Pulmonary artery endothelial cell (primary cell): ENCODE measurements at regions not wholly inside any gene's neighbourhood (a gene's known extent, or its start where the extent isn't known, plus 50 kb on each side); places are given as distances from the start of the nearest gene placed in this dataset.
"Not testable (repeated sequence)": the region's sequence is repeated elsewhere in the genome, so short reads cannot be mapped to it uniquely, and the experiment has no call there.

Experiments
- DNase-seq: peaks from one replicate; pipeline ENCODE4 v3.0.0-alpha.2; 2011; ENCODE audit warnings: low read depth, low spot score

DNA sequence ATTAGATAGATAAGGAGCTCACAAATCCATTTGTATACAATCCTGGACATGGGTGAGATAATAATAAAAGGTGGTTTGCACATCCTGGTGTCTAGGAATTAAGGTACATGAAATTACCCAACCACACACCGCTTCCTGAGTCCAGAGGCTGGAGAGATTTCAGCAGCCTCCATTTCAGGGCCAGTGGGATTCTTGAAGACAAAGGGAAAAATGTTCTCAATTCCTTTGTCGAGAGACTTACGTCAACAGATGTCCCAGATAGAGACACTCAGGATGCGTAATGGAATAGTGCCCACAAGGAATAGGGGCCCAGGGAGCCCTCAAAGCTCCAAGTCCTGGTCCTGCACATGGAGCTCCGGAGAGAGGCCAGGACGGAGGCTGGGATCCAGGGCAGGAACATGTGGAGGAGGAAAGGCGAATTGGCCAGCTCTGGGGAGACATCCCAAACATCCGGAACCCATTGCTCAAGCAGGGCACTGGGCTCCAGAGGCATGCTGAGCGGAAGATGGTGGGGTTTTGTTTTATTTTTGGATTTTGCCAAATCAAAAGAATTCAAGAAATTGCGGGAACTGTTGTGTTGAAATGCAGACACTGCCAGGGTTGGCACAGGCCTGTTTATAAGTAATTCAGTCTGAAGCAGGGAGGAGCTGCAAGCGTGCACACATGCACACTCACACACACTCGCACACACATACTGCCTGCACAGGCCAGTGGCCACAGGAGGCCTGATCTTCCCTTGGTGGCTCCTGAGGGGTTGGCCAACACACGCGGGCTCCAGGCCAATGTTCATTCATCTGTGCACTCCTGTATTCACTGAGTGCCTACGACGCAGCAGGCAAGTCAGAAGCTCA, 97.2 kb downstream of the NOG start:
- DNase-seq: no peak

DNA sequence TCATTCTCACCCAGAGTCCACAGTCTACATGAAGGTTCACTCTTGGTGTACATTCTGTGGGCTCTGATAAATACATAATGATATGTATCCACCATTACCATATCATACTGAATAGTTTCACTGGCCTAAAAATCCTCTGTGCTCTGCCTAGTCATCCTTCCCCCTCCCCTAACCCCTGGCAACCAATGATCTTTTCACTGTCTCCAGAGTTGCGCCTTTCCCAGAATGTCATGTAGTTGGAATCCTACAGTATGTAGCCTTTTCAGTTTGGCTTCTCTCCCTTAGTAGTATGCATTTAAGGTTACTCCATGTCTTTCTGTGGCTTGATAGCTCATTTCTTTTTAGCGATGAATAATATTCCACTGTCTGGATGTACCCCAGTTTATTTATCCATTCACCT, 101.3 kb downstream of the NOG start:
- no peak for DNase-seq

DNA sequence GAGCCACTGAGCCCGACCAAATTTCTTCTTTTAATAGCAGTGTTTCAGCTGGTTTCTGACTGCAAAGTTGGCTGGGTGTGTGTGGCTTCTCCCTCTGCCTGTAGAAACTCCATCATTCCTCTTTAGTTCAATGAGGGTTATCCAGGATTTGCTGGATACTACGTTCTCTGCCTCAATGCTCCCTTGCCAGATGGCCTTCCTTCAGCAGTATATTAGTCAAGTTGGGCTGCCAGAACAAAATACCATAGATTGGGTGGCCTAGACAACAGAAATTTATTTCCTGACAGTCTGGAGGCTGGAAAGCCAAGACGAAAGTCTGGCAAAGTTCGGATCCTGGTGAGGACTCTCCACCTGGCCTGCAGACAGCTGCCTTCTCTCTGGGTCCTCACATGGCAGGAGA, 103.7 kb downstream of the NOG start:
- DNase-seq: no peak

DNA sequence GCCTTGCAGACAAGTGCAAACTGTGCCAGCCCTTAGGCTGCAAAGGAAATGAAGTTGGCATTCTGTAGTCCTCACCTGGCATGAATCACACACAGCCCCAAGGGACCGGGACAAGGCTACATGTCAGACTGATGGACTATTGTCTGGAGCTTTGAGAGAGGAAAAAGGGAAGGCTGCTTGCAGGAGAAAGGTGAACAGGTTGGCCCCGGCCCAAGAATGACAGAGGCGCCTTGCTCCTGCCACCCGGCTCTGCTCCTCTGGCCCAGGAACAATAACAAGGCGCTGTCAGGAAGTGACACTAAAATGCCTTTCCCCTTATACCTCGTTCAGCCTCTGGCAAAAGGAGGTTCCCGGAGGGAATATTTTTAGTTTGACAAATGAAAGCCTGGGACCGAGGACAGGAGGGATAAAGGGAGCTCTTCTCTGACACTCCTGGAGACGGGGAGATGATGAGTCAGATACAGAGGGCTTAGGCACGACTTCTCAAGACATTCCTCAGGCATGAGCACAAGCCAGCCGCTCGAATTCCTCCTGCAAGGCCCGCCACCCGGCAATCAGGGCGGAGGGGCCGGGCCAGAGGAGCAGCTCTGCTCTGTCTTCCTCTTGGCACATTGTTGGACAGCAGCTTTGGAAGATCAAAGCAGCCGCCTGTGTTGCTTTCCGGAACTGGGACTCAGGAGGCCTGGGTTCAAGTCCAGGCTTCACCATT, 105.8 kb downstream of the NOG start:
- DNase-seq: peak; percentile 77

DNA sequence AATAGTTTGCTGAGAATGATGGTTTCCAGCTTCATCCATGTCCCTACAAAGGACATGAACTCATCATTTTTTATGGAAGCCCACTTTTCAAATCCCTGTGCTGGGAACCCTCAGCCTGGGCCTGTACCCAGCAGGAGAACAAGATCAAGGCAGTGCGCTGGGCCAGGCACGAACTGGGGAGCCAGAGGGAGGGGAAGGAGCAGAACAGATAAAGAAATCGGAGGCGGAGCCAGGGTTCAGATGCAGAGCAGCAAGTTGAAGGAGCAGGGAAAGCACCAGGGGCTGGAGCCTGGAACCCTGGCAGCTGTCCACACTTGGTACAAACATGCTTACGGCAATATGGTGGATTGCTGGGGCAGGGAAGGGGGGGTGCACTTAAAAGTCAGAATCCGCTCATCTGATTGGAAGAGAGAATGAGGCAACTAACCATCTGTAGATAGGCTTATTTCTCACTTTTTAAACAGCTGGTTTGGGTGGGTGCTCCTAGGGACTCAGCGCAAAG, 107.5 kb downstream of the NOG start:
- DNase-seq: no peak

DNA sequence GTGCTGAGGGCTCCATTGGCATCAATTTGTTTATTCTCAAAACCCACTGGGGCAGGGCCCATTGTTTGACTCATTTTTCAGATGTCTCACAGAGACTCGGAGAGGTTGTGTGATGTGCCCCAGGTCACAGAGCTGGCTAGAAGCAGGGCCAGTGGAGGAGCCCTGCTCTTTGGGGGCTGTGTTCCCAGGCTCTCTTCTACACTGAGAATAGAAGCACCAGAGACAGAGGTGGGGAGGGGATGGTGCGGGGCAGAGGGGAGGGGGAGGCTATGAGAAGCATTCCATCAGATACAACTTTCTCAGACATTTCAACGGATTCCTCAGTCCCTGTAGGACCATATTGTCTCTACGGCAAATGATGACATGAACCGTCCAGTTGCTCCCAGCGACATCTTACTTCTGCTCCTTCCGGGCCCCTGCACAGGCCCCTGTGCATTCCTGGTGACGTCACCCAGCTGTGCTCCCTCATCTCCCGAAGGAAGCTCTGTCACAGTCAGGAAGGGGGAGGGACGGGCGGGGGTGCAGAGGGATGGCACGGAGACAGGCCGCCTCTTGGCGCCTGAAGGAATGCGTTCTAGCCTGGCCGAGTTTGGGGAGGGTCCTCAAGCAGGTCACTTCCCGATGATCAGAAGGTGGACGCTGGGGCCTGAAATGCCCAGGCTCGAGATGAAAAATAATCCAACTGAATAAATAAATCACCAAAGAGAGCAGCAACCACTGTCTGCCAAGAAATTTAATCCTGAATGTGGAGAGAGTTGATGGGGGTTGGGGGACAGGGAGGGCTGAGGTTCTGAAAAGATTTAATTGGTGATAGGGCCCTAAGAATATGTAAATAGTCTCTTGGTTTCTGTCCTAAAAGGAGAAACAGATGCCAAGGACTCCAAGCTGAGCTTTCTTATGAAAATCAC, 114.1 kb downstream of the NOG start:
- DNase-seq: no peak

DNA sequence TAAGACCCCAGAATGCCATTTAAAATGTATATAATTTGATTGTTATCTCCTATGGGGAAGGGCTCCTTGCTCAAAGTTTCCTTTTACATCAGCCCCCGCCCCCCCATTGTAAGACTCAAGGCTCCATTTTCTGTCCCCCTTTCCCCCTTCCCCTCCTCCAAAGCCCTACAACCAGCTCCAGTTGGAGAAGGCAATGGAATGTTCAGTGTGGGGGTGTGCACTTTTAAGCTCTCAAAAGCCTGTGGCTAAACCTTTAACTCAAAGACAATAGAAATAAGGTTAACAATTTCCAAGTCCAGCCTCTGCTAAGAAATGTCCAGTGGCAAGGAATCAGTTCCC, 114.7 kb downstream of the NOG start:
- DNase-seq: no peak

DNA sequence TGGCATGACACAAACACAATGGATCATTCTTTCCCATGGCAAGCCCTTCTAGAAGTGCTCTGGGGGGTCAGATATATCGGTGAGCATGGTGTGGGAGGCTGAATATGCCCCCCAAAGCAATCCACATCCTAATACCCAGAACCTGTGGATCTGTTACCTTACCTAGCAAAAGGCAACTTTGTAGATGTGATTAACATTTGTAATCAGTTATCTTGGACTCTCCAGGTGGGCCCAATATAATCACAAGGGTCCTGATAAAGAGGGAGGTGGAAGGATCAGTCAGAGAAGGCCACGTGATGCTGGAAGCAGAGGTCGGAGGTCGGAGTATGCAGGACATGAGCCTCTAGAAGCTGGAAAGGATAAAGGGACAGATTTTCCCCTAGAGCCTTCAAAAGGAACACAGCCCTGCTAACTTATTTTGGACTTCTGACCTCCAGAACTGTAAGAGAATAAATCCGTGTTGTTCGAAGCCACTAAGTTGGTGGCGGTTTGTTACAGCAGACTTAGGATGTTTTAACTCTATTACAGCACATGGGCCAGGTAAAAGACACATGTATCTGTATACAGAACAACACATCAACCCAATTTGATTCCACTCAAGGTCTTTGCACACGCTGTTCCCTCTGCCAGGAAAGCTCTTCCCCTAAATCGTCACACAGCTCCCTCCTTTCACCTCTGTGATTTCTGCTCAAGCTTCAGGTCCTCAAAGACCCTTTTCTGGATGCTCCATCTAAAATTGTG, 115.3 kb downstream of the NOG start:
- no peak for DNase-seq

DNA sequence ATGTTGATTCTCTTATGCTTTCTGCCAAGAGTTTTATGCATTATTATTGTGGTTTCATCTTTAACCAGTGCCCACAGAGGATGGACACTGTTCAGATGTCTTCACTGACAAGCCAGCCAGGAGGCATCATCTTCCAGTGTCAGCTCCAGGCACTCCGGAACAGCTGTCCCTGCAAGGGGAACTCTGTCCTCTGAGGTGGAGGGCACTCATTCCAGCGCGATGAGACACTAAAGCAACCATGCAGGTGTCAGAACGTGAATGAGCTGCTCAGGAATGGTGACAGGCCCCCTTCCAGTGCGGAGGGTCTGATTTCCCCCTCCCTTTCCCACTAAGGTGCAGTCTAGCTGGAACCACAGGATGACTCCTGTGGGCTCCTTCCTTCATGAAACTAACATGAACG, 117.5 kb downstream of the NOG start:
- DNase-seq: no peak

DNA sequence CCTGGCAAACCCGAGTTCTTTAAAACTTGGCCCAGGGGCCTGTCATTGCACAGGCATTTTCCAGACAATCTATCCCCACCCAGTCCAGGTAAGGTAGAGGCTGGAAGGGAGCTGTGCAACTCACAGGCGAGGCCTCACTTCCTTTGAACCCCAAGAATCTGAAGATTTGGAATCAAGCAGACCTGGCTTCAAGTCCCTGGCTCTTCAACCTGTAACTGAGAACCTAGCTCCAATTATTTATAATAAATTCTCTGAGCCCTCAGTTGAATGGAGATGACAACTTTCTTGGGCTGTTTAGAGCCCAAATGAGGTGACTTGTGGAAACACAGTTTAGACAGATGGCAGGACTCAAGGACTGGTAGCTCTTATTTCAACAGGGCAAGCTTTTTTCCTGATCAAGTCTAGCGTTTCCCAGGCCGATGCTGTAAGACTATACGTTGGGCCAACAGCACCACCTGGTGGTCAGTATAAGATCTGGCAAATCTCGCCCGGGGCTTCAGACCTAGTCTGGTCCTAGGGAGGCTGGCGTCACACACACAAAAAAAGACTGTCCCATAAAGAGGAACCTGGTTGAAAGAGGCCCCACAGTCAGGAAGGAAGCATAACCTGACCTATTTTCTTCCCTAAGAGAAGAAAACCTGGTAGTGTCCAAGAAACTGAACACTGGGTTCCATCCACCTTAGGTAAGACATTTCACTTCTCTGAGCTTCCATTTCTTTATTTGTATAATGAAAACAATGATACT, 117.9 kb downstream of the C17orf67 start:
- DNase-seq: peak; percentile 45

DNA sequence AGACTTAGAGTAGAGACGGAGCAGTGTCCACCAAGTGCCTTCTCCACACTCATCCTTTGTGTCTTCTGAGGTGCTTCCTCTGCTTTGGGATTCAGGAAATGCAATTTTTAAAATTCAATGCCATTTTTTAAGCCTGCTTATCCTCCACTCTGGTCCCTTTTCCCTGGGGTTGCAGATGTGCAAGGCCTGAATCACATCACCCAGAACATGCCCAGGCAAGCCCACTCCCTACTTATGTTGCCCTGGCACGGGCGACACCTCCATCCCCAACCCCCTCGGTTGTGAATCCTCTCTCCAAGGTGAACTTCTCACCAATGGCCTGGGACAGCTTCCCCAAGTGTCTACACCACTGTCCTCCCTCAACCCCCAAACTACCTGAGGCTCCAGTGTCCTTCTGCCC, 116.2 kb downstream of the C17orf67 start:
- DNase-seq: no peak

DNA sequence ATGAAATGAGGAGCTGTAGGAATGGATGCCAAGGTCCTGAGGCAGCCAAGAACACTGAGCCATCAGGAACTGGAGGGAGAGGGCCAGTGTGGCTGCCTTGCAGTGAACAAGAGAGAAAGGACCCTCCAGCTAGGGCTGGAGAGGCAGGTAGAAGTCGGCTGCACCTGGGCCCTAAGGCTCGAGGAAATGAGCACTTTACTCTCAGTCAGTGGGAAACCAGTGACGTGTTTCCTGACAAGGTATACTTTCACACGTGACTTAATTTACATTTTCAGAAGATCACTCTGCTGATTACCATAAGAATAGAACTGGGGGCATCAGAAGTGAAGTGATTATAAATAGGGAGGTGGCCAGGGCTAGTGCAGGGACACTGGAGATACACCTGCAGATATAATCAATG, 115.2 kb downstream of the C17orf67 start:
- no peak for DNase-seq

DNA sequence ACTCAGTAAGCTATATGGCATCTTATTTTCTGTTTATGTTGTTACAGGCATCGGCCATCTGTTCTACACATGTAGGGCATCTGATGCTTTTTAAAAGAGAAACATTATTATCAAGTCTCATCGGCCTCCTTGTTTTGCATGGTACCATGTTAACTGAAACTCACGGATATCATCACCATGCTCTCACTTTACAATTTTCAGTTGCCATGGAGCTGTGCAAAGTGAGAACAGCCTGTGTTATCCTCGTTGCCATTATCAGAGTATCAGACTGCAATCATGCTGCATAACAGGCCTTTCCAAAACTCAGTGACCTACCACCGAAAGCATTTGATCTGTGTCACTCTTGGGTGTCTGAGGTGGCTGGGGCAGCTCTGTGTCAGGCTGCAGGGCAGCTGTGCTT, 110.3 kb downstream of the C17orf67 start:
- DNase-seq: no peak

DNA sequence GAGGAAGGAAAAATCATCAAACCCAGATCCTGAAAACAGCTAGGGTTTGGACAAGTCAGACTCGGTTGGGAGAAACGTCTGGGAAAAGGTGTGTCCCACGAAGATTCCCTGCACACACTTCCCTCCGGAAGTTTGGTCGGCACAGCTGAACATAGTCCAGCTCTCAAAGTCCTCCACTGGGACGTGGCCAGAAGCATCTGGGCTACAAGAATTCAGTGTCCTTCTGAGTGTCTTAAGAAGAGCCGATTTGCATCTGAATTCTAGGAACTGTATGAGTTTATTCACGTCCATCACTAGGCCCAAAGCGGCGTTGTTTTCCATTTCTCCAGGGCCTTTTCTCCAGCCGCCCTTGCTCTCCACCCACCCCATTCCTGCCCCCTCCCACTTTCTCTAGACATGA, 109.1 kb downstream of the C17orf67 start:
- DNase-seq: no peak

DNA sequence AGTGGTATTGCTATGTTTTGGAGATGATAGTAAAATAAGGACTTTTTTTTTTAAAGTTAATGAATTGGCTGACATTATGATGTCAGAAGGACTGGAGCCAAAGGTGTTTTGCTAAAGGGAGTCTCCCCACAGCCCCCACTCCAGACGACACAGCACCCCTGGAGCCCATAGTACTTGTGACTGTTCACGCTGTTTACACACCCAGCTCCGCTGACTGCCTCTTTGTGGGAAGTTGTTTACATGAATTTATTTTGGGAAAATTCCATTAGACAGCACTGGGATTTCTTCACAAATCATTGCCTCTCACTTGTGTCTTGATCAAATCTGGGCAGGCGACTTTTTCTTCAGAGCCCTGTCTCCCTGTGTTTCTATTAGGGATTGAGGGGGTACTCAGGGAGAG, 108.6 kb downstream of the C17orf67 start:
- DNase-seq: no peak

DNA sequence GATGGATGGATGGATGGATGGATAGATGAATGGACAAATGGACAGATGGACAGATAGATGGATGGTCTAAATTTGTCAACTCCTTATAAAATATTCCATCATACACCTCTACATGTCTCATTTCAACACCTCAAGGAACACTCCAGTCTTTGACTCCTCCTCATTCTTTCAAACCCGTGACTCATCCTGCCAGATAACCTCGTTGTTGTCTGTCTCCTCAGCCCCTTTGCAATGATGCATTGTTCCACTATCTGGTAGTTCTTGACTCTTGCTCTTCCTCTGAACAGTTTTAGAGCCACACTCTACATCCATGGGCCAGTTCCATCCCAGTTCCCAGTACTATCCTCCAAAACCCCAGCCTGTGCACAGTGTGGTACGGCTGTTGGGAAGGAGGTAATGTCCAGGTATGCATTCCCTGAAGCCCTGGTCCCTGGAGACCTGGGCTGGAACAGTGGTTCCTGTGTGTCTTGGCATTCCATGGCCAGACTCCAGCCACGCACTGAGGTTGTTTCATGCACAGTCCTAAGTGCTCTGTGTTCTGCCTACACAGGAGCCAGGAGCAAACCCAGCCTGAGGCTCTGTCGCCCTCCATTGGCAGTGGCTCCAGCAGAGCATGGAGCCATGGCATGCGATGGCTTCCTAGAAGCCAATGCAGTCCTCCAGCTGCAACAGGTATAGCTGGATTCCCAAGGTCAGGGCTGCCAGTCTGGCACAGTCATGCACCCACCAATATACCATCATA, 105.7 kb downstream of the C17orf67 start:
- DNase-seq: no peak

DNA sequence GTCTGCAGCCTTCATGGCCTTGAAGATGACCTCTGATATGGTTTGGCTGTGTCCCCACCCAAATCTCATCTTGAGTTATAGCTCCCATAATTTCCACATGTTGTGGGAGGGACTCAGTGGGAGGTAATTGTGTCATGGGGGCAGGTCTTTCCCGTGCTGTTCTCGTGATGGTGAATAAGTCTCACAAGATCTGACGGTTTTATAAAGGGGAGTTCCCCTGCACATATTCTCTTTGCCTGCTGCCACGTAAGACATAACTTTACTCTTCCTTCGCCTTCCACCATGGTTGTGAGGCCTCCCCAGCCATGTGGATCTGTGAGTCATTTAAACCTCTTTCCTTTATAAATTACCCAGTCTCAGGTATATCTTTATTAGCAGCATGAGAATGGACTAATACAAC, 102.6 kb downstream of the C17orf67 start:
- DNase-seq: not testable (repeated sequence)

DNA sequence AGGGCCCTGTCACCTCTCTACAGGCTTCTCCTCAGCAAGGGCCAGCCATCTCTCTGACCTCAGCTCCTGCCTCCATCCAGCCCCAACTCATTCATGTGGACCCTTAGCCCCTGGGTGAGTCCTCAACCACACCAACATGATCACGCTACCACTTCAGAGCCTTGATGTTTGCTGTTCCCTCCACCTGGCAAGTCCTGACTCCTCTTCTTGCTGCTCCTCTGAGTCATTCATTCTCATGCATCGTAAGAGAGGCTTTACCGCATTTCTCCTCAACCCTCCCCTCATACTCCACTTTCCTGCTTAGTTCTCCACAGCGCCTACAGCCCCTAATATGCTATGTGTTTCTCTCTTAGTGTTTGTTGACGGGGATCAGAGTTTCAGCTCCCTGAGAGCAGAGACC, 99.9 kb downstream of the C17orf67 start:
- DNase-seq: no peak

DNA sequence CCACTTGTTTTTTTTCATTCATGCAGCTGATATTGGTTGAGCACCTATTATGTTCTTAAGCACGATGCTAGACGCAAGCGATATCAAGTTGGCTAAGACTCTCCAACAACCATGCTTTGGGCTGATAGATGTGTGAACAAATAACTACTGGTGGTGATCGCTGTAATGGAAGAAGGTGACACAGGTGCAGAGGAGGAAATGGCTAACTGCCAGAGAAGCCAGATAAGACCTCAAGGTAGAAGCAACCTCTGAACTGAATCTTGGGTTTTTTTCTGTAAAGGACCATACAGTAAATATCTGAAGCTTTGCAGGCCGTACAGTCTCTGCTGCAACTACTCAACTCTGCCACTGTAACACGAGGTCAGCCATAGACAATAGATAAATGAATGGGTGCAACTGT, 97.9 kb downstream of the C17orf67 start:
- DNase-seq: no peak
